IMR-90 (cell line): ENCODE measurements at regions not wholly inside any gene's neighbourhood (a gene's known extent, or its start where the extent isn't known, plus 50 kb on each side); places are given as distances from the start of the nearest gene placed in this dataset.
A peak's percentile ranks its signal among the peaks of the same experiment; 100 is the strongest.

Experiments used
- ATAC-seq: fragments of 200-7000 bp; cut with Tn5 transposase; 2 replicates; pipeline ENCODE4 v1.9.1; 2020; ENCODE audit warnings: low read depth, mild to moderate bottlenecking, moderate library complexity
- BruUV-seq: library from RNA; stranded (reverse); fragments of 400-500 nt; replicated peaks from 2 replicates; lab custom pipeline; 2021; lab: Mats Ljungman, UMichigan
- CTCF ChIA-PET: fragments of 300-600 bp; formaldehyde crosslinking; extraction: SDS; loops from one replicate; lab custom pipeline; 2021; ENCODE audit warnings: antibody characterized with exemption; lab: Yijun Ruan, JAX
- POLR2A ChIA-PET: fragments of 300-600 bp; sonication (Branson Sonifier 250); formaldehyde crosslinking; loops from one replicate; lab custom pipeline; 2022; ENCODE audit warnings: antibody characterized with exemption; ENCODE audit not compliant: unreplicated experiment; lab: Charles Lee
- DNase-seq: peaks from one replicate; pipeline ENCODE4 v3.0.0; 2013
- H2AFZ ChIP-seq: replicated peaks from 2 replicates; pipeline ENCODE3; 2013; ENCODE audit warnings: low read length, mild to moderate bottlenecking; ENCODE audit not compliant: poor library complexity
- H2AK5ac ChIP-seq: 2 replicates; pipeline ENCODE4 v1.6.1; 2013; ENCODE audit warnings: low read depth, low read length, inconsistent platforms
- H2AK9ac ChIP-seq: replicated peaks from 2 replicates; pipeline ENCODE3; 2013; ENCODE audit warnings: mild to moderate bottlenecking, low read depth, low read length, moderate library complexity; ENCODE audit not compliant: poor library complexity
- H2BK120ac ChIP-seq: 2 replicates; pipeline ENCODE4 v1.6.1; 2013; ENCODE audit warnings: low read depth, low read length, inconsistent platforms
- H2BK15ac ChIP-seq: 3 replicates; pipeline ENCODE4 v1.6.1; 2013; ENCODE audit warnings: low read depth, low read length, inconsistent platforms
- H2BK20ac ChIP-seq: 2 replicates; pipeline ENCODE4 v1.6.1; 2013; ENCODE audit warnings: low read depth, mild to moderate bottlenecking, inconsistent platforms, low read length, moderate library complexity
- H2BK5ac ChIP-seq: 2 replicates; pipeline ENCODE4 v1.6.1; 2013; ENCODE audit warnings: mild to moderate bottlenecking, low read depth, low read length, inconsistent platforms; ENCODE audit not compliant: poor library complexity, severe bottlenecking
- H3K14ac ChIP-seq: replicated peaks from 2 replicates; pipeline ENCODE4 v1.6.1; 2013; ENCODE audit warnings: low read depth, low read length, inconsistent platforms
- H3K18ac ChIP-seq: 2 replicates; pipeline ENCODE4 v1.6.1; 2013; ENCODE audit warnings: low read depth, low read length, control low read depth
- H3K23ac ChIP-seq: 2 replicates; pipeline ENCODE4 v1.6.1; 2013; ENCODE audit warnings: low read depth, low read length, inconsistent platforms
- H3K27ac ChIP-seq: 2 replicates; pipeline ENCODE4 v1.5.1; 2013; ENCODE audit warnings: mild to moderate bottlenecking, control low read depth, low read length; ENCODE audit not compliant: insufficient read depth
- H3K27me3 ChIP-seq: 2 replicates; pipeline ENCODE4 v1.6.1; 2013; ENCODE audit warnings: low read length; ENCODE audit not compliant: control insufficient read depth, insufficient read depth
- H3K36me3 ChIP-seq: 2 replicates; pipeline ENCODE4 v1.6.1; 2013; ENCODE audit warnings: low read length, mixed read lengths; ENCODE audit not compliant: control insufficient read depth, insufficient read depth
- H3K4ac ChIP-seq: 2 replicates; pipeline ENCODE4 v1.6.1; 2013; ENCODE audit warnings: low read depth, low read length, inconsistent platforms
- H3K4me1 ChIP-seq: 2 replicates; pipeline ENCODE4 v1.6.1; 2013; ENCODE audit warnings: low read length, mixed read lengths; ENCODE audit not compliant: control insufficient read depth, insufficient read depth
- H3K4me2 ChIP-seq: 2 replicates; pipeline ENCODE4 v1.6.1; 2013; ENCODE audit warnings: low read depth, mild to moderate bottlenecking, control low read depth, low read length, moderate library complexity
- H3K4me3 ChIP-seq: 2 replicates; pipeline ENCODE4 v1.5.1; 2013; ENCODE audit warnings: low read depth, mild to moderate bottlenecking, control low read depth, low read length, moderate library complexity; ENCODE audit not compliant: insufficient read depth
- H3K56ac ChIP-seq: 2 replicates; pipeline ENCODE4 v1.6.1; 2013; ENCODE audit warnings: low read length, inconsistent platforms; ENCODE audit not compliant: insufficient read depth; ENCODE audit errors: extremely low read depth
- H3K79me1 ChIP-seq, 2 experiments: 2 replicates each; pipeline ENCODE4 v1.6.1; 2013; ENCODE audit warnings: low read length in 2 of 2, inconsistent platforms in 1 of 2, low read depth in 1 of 2
- H3K9ac ChIP-seq: 2 replicates; pipeline ENCODE4 v1.6.1; 2013; ENCODE audit warnings: low read depth, low read length, control low read depth
- H3K9me1 ChIP-seq: 2 replicates; pipeline ENCODE4 v1.6.1; 2013; ENCODE audit warnings: low read length, inconsistent platforms; ENCODE audit not compliant: insufficient read depth
- H3K9me3 ChIP-seq: 2 replicates; pipeline ENCODE4 v1.6.1; 2013; ENCODE audit warnings: low read length; ENCODE audit not compliant: control insufficient read depth, insufficient read depth
- H4K20me1 ChIP-seq: 2 replicates; pipeline ENCODE4 v1.6.1; 2013; ENCODE audit warnings: low read length, inconsistent platforms; ENCODE audit not compliant: insufficient read depth
- H4K5ac ChIP-seq: 2 replicates; pipeline ENCODE4 v1.6.1; 2013; ENCODE audit warnings: mild to moderate bottlenecking, low read depth, low read length, control low read depth
- H4K8ac ChIP-seq, 2 experiments: 2 replicates each; pipeline ENCODE4 v1.6.1; 2013; ENCODE audit warnings: low read depth in 2 of 2, low read length in 2 of 2, control low read depth in 1 of 2, inconsistent platforms in 1 of 2
- H4K91ac ChIP-seq: 2 replicates; pipeline ENCODE4 v1.6.1; 2013; ENCODE audit warnings: low read depth, low read length, inconsistent platforms; ENCODE audit not compliant: insufficient read depth
- BHLHE40 ChIP-seq: fragments of 150-350 bp; IDR thresholded peaks from 2 replicates; pipeline ENCODE4 v1.6.1; 2016; ENCODE audit warnings: mild to moderate bottlenecking, low read depth, low read length
- CEBPB ChIP-seq: IDR thresholded peaks from 2 replicates; pipeline ENCODE4 v1.6.1; 2012; ENCODE audit warnings: low read depth, low read length, improper control_type of control experiment
- CHD1 ChIP-seq: IDR thresholded peaks from 2 replicates; pipeline ENCODE4 v1.6.1; 2012; ENCODE audit warnings: low read depth, low read length, improper control_type of control experiment
- MAFK ChIP-seq: IDR thresholded peaks from 2 replicates; pipeline ENCODE4 v1.6.1; 2012; ENCODE audit warnings: low read depth, low read length, improper control_type of control experiment
- MAZ ChIP-seq: IDR thresholded peaks from 2 replicates; pipeline ENCODE4 v1.6.1; 2012; ENCODE audit warnings: low read depth, mild to moderate bottlenecking, low read length, improper control_type of control experiment, moderate library complexity, borderline replicate concordance
- MXI1 ChIP-seq: IDR thresholded peaks from 2 replicates; pipeline ENCODE4 v1.6.1; 2012; ENCODE audit warnings: low read depth, mild to moderate bottlenecking, low read length, moderate library complexity, borderline replicate concordance
- NFE2L2 ChIP-seq: fragments of 150-350 bp; IDR thresholded peaks from 2 replicates; pipeline ENCODE4 v1.6.1; 2016; ENCODE audit warnings: low read depth, mild to moderate bottlenecking, low read length
- WGBS, 2 experiments: methylation state at CpG; one replicate each; pipeline versions ENCODE4 v1.1.5 to v1.1.7; 2013; ENCODE audit warnings: missing lambda C conversion rate in 2 of 2; ENCODE audit not compliant: insufficient read length in 1 of 2; ENCODE audit errors: extremely low coverage in 2 of 2; 5-methylcytosine and 5-hydroxymethylcytosine counted together
- dilution Hi-C: fragments of 300-500 bp; cut with HindIII; formaldehyde crosslinking; loops from one replicate; pipeline ENCODE4 v1.14.3; 2018; ENCODE audit warnings: low sequenced_read_pairs; ENCODE audit not compliant: unreplicated experiment
- in situ Hi-C: fragments of 300-500 bp; cut with MboI; formaldehyde crosslinking; loops from 3 replicates; pipeline ENCODE4 v1.14.3; 2019; ENCODE audit warnings: low sequenced_read_pairs, inconsistent platforms, mixed read lengths
- intact Hi-C: fragments of 100-400 bp; cut with micrococcal nuclease; formaldehyde crosslinking; loops from 2 replicates; pipeline ENCODE4 v1.10.0; 2022
- TF ChIP-seq, protein P1 (sequence below): fragments of 150-350 bp; IDR thresholded peaks from 2 replicates; pipeline ENCODE4 v1.6.1; 2017; ENCODE audit warnings: mild to moderate bottlenecking, antibody characterized with exemption, low read length, low read depth
- TF ChIP-seq, protein P2 (sequence below): fragments of 150-350 bp; IDR thresholded peaks from 2 replicates; pipeline ENCODE4 v1.6.1; 2016; ENCODE audit warnings: low read depth, mild to moderate bottlenecking, low read length, moderate library complexity, borderline replicate concordance
- TF ChIP-seq, protein P3 (sequence below): conservative IDR thresholded peaks from 2 replicates; pipeline ENCODE4 v1.5.1; 2012; ENCODE audit warnings: mild to moderate bottlenecking, low read depth, low read length, improper control_type of control experiment

GRCh38 chr3:193863657-193864357 lies 270.8 kb downstream of the OPA1 start:
- ATAC-seq (peak; percentile 68), DNase-seq (peak; percentile 4)
- intact Hi-C loops (no loop called here), in situ Hi-C loops (no loop called here), dilution Hi-C loops (no loop called here)
- Histone ChIP-seq H2BK120ac (no peak overlapping the region), H3K4me3 (no peak overlapping the region), H2BK15ac (no peak overlapping the region), H3K27me3 (0 out of 2 replicates have a peak, but pooled peaks cover 3% of the 10 kb centered on the region), H3K27ac (no peak overlapping the region), H4K20me1 (no peaks in the 10 kb centered on the region), H4K5ac (no peak overlapping the region), H3K56ac (no peak overlapping the region), H3K9me1 (peaks cover 8% of the 10 kb centered on the region; the same call in 1 of the 2 replicates), H3K36me3 (no peaks in the 10 kb centered on the region), H3K4ac (no peak overlapping the region), H3K23ac (no peak overlapping the region), H3K14ac (no peak overlapping the region), H2AK9ac (no peak overlapping the region), H3K4me1 (peaks cover 12% of the 10 kb centered on the region), H4K8ac (no peak overlapping the region), H2AK5ac (no peak overlapping the region), H4K91ac (no peak overlapping the region), H3K9ac (no peak overlapping the region), H3K4me2 (no peak overlapping the region), H3K9me3 (no peaks in the 10 kb centered on the region), H2AFZ (no peak overlapping the region), H2BK5ac (no peak overlapping the region), H3K18ac (no peak overlapping the region), H3K79me1 (no peaks in the 10 kb centered on the region), H2BK20ac (no peak overlapping the region)
- TF ChIP-seq MAFK (no peak), MAZ (no peak), NFE2L2 (no peak), CEBPB (no peak), BHLHE40 (no peak), MXI1 (no peak), CHD1 (no peak)
- TF ChIP-seq, protein P1, sequence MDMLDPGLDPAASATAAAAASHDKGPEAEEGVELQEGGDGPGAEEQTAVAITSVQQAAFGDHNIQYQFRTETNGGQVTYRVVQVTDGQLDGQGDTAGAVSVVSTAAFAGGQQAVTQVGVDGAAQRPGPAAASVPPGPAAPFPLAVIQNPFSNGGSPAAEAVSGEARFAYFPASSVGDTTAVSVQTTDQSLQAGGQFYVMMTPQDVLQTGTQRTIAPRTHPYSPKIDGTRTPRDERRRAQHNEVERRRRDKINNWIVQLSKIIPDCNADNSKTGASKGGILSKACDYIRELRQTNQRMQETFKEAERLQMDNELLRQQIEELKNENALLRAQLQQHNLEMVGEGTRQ: no peak
- TF ChIP-seq, protein P2, sequence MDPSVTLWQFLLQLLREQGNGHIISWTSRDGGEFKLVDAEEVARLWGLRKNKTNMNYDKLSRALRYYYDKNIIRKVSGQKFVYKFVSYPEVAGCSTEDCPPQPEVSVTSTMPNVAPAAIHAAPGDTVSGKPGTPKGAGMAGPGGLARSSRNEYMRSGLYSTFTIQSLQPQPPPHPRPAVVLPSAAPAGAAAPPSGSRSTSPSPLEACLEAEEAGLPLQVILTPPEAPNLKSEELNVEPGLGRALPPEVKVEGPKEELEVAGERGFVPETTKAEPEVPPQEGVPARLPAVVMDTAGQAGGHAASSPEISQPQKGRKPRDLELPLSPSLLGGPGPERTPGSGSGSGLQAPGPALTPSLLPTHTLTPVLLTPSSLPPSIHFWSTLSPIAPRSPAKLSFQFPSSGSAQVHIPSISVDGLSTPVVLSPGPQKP: no peak
- TF ChIP-seq, protein P3, sequence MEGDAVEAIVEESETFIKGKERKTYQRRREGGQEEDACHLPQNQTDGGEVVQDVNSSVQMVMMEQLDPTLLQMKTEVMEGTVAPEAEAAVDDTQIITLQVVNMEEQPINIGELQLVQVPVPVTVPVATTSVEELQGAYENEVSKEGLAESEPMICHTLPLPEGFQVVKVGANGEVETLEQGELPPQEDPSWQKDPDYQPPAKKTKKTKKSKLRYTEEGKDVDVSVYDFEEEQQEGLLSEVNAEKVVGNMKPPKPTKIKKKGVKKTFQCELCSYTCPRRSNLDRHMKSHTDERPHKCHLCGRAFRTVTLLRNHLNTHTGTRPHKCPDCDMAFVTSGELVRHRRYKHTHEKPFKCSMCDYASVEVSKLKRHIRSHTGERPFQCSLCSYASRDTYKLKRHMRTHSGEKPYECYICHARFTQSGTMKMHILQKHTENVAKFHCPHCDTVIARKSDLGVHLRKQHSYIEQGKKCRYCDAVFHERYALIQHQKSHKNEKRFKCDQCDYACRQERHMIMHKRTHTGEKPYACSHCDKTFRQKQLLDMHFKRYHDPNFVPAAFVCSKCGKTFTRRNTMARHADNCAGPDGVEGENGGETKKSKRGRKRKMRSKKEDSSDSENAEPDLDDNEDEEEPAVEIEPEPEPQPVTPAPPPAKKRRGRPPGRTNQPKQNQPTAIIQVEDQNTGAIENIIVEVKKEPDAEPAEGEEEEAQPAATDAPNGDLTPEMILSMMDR: no peak
- CTCF ChIA-PET: no interaction called here
- POLR2A ChIA-PET: no interaction called here
- no TSS peak for BruUV-seq
- 100% methylated on average over 2 of the region's 9 CpGs; no CpG with 5 or more reads in 1 of the 2 experiments for WGBS, 2 experiments
